GM21447 (cell line): ENCODE measurements at regions not wholly inside any gene's neighbourhood (a gene's known extent, or its start where the extent isn't known, plus 50 kb on each side); places are given as distances from the start of the nearest gene placed in this dataset.

Source experiments
- ATAC-seq: cut with Tn5 transposase; IDR thresholded peaks from one replicate; pipeline ENCODE4 v1.9.1; 2021; ENCODE audit not compliant: unreplicated experiment

DNA sequence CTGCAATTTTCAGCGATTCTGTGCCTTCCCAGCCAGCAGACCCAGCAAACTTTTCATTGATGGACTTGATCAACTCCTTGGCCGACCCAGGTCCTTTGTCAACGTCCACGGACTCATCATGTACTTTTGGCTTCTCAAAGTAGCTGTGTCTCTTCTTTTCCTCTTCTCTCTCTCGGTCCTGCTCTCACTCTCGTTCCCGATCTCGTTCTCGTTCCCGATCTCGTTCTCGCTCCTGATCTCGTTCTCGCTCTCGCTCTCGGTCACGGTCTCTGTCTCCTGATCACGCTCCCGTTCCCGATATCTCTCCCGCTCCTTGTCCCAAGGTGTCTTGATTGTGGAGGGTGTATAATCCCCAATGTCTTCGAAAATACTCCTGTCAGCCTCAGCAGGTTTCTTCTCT is 219.5 kb upstream of the FANCL start:
- ATAC-seq = no peak

DNA sequence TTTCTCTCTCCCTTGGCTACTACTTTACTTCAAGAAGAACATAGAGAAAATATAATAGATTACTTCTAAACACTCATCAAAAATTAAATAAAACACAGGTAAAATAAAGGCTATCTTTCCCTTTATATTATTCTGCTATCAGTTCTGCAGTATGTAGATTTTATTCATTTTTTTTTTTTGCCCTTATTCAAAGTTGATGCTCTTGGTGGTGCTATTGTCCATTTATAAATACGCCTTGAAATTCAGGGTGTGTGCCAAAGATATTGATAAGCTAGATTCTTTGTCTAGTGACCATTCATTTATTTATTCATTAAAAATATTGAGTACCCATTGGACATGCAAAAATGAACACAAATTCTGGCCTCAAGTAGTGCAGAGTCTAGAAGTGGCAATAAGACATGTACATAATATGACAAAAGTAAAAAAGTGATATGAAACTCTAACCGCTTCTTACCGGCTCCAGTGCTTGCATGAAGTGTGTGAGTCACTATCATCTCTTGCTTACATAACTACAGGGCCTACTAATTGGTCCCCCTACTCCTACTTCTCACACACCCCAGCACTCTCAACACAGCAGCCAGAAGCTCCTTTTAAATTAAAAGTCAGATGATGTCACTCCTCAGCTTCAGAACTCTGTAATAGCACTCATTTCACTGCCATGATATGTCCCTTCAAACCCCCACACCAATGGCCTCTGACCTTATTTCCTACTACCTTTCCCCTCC is 208.3 kb upstream of the FANCL start:
- peak; percentile 81 for ATAC-seq

DNA sequence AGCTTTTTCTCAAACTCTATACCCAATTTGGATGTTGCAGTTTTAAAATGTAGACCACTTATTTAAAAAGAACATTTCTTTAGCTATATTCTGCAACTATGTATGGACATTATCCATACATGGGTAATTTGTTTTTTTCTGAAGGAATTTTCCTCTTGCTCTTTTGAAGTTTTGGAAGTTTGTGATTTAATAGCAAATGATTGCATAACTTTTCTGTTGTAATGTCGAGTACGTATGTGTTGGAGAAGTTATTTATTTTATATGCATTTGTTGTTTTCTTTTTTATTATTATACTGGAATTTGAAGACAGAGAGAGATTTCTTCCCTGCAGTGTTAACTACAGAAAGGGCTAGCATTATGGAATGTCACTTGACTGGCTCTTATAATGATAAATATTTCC is 207.7 kb upstream of the FANCL start:
- ATAC-seq = no peak

DNA sequence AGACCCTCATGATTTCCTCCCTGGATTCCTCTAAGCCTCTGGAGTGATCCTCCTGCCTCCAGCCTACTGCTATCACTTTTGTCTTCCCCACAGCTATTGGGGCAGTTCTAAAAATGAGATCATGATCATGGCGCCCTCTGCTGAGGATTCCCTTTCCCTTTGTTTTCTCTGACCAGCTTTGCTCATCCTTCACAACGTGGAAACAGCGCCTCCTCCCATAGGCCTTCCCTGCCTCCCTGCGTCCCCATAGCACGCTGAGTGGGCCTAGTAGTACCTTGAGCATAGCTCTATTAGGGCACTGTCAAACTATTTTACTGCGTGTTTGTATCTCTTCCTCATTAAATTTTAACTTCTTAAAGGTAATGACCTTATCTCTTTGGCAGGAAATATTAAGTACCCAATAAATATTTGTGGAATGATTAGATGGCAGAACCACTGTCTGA is 207.0 kb upstream of the FANCL start:
- peak; percentile 57 for ATAC-seq

DNA sequence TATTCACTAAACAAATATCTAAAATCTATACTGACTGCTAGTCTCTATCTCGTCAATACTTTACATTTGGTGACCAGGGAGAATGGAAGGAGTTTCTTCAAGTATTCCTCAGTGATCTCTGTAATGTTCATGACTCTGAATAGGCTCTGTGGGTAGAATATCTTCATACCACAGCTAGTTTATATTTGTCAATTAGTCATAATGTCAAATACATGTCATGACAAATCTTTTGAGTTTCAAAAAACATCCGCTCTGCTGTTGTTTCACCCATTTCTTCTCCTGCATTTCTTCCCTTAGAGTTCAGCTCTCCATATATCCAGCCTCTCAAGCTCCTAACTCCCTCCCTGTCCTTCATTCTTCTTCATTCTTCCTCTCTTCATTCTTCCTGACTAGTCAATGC is 206.5 kb upstream of the FANCL start:
- no peak for ATAC-seq

DNA sequence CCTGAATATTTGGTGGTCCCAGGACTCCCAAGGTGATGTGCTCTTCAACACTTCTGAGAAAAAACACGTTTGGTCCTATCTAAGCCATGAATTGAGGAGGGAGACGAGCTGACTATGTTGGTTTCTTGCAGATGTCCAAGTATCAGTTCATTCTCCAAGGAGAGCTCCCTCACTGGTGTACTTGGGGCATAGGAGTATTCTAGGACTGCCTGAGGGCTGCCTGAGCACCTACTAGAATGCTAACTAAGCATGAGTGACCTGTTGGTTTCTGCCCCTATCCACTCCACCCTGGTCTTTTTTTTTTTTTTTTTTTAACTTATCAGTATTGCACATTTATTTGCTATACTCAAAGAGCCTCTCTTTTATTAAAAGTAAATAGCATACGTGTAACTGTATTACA is 200.5 kb upstream of the FANCL start:
- no peak for ATAC-seq

DNA sequence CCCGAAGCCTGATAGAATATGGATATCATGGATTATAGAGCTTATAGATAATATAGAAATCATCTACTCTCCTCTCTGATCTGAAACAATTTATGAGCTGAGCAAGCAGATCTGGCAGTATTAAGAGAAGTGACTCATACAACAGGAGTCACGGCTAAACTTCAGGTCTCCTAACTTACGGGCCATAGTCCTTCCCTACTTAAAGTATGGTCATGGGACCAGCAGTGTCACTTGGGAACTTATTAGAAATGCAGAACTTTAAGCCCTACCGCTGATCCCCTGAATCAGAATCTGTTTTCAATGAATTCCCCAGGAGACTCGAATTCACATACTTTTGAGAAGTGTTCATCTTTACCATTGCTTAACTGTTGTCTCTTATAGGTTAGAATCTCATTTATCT is 195.7 kb upstream of the FANCL start:
- no peak for ATAC-seq

DNA sequence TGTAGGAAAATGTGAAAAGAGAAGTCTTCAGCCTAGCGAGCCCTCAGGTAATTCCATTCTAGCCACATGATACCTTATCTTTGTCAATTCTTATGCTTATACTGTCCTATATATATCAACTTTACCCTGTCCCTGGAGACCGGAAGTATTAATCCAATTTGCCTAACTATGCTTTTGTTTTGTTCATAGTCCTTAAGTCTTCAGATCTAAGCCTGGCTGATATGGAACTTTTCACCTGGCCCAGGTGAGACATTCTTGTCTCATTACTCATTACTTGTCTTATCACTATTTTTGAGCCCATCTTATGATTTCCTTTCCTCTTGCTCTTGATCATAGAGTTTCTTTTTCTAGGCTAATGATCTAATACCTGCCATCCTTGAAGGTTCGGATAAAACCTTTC is 194.1 kb upstream of the FANCL start:
- ATAC-seq = no peak

DNA sequence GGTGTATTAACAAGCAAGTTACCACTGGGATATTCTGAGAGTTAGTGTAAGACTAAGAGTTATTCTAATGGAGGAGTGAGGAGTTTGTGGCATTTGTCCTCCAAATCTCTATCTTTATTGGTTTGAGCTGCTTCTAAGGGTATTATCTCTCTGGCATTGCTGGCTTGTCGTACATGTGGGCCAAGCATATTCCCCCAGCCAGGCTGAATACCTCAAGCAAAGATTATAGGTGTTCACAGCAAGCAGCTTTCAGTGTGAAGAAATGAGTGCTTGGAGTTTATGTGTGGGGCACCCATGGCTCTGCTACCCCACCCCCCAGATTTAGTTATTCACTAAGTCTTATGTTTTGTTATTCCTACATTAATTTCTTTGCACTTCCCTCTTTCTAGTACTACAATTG is 193.6 kb upstream of the FANCL start:
- no peak for ATAC-seq

DNA sequence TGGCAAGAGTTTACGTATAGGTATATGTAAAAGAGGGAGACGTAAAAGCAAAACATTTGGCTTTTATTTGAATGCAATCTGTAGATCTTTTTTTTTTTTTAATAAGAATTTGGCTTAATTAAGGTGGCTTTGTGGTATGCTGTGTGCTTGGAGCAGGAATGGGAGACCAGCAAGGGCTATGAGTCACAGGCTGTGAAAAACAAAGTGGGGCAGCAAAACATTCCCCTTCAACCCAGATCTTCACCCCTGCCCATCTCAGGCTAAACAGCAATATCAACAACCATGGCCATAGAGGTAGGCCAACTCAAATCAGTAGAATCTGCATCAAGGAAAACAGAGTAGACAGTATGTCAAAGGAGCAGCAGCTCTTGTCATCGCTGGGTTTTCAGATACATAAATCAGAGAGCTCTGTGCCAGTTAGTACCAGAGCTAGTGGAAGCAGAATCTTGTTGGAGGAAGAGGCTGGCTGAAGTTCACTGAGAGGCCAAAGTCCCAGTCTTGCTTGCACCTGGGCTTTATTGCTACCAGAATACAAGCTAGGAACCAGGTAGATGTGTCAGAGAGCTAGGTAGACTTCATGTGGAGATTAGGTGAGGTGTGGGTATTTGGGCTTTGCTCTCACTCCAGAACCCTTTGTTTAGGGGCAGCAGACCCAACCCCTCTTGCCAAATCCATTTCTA is 191.5 kb upstream of the FANCL start:
- ATAC-seq = no peak

DNA sequence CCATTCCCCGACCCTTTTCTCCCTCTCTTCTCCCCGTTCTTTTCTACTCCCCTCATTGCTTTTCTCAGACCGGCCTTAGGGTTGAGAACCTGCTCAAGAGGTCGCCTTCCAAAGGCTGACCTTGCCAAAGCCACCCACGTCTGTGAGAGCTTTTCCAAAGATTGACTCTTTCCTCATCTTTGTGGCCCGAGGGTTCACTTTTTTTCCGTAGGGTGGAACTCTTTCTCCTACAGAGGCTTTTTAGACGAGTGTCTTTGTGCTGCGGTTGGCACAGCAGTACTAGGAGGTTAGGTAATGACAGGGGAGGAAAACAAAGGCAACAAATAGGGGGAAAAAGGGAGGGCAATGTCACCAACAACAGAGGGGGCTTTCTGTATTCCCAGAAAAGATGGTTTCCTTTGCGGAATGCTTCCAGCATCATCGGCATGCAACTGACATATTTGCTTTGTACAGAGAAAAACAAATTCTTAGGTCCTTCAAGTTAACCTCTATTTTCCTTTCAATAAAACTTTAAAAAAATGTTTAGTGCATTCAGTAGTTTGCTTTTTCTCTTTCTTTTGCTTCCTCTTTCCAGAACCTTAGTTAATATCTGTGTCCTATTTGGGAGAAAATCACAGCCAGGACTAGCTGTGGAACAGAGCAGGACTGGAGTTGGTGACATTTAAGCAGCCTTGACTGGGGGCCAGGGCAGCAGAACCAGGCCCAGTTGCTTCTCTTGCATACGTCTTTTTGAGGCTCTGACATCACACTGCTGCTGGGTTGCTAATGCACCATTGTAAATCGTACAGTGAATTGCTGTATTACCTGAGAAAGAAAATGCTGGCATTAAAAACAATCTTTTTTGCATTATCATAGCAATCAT is 188.1 kb upstream of the FANCL start:
- ATAC-seq = no peak

DNA sequence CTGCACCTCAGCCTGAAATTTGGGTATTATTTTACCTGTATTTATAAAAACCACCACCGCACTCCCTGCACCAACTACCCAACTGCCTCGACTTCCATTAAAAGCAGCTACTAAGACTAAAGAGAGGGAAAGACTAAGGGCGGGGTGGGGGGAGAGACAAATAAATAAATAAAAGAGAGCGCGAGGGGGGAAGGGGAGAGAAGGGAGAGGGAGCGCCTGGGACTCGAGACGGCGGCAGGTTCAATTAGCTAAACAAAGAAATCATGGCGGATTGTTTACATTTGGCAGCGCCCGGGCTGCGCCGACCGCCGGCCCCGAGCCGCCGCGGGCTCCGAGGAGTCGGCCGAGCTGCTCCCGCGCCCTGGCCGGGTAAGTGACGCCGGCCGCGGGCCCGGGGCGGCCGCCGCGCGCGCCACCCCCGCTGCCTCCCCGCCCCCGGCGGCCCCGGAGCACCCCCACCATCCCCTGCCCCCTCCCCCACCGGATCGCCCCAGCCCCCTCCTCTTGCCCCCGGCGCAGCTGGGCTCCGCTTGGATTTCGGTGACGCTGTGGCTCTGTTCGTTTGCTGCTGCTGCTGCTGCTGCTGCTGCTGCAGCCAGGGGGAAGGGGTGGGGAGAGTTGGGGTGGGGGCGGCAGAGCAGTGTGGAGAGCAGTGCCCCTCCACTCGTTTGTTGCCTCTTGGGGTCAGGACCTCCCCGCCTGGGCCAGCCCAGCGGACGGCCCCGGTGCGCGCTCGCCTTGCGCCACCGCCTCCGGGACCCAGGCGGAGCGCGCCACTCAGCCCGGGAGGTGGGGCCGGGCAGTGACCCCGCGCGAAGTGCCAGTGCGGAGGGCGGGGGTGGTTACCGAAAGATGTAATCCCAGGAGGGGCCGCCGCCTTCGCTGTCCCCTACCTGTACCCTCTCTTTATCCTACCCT is 187.2 kb upstream of the FANCL start:
- ATAC-seq = peak; percentile 51

DNA sequence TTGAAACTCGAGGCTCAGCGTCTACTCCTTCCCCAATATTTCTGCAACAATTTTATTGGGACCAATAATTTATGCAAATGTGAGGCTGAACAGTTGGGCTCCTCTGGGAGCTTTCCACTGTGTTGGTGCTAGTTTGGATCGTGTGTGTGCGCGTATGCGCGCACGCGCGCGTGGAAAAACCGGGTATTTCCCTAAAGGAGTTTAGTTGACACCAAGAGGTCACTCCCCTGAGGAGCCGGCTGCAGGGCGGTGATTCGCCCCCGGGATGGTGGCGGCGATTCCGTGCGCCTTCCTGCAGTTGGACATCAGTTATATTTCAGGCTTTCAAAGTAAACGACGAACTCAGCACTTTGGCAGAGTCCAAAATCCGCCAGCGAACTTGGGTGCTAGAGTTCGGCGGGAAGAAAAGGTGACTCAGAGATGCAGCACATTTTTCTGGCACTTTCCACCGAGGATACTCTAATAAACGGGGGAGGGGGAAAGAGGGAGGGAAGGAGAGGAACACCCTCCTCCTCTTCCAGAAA is 186.5 kb upstream of the FANCL start:
- no peak for ATAC-seq

DNA sequence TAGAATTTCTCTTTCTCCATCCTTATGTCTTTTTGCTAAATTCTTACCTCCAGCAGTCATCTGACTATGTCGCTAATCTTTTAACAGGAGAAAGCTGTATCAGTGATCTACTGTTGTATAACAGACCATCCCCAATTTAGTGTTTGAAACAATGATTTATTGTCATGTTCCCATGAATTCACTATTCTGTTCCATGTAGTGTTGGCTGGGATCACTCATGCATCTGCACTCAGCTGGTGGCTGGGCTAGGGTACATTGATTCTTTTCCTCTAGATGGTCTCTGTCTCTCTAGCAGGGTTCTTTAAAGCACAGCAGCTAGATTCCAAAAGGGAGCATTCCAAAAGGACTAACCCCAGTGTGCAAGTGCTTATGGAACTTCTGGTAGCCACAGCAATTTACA is 184.2 kb upstream of the FANCL start:
- no peak for ATAC-seq

DNA sequence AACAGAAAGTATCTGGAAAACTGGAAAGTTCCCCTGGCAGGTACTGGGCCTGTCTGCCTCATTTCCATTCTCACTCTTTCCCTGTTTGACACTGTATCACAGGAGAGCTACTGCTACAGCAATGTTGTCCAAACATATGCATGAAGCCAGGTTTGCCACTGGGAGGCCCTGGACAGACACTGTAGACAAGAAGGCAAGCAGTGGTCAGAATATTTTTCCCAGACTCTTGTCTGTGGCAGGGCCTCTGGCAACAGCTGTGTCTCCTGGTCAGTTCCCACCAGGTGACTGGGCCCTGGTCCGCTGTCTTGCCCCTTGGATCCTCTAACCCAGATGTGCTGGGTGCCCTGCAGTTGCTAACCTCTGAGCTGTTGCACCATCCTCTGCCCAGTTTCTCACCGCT is 178.9 kb upstream of the FANCL start:
- ATAC-seq = no peak

DNA sequence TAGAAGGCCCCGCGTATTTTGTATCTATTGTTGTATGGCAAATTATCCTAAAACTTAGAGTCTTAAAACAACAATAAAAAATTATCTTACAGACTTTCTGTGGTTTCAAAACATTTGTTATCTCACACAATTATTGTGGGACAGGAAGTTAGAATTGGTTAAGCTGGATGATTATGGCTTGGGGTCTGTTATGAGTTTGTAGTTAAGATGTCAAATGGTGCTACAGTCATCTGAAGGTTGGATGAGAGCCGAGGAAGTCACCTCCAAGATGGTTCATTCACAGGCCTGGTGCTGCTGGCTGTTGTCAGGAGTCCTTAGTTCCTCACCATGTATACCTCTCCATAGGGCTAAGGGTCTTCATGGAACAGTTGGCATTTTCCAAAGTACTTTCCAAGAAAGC is 175.6 kb upstream of the FANCL start:
- ATAC-seq = no peak

DNA sequence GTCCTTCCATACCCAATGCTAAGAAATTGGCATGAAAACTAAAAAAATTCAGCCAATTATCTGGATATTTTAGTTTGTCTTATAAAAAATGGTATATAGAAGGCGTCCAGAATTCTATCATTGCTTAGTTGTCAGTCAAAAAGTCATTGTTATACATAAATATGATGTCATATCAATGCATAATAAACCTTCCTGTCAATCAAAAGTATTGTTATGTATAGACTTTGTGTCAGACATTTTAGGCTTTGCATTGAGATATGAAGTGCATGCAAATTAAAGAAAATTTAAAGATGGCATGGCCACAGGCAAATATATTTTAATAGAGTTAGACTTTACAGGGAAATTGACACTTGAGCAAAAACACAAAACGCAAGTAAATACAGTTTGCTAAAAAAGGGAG is 173.4 kb upstream of the FANCL start:
- no peak for ATAC-seq

DNA sequence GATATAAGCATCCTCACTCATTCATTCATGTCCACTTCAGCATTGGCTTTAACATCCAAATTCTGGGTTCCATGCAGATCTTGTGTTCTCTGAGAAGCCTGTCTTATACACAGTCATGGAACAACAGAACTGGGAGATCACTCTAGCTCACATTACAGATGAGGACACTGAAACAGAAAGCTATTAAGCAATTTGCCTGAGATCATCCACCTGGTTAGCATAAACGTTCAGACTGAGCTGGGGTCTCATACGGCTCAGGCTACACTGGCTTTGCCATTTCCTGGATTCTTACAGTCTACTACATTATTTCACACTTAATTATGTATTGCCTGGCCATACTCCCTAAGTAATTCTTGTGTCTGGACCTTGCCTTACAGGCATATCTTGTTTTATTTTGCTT is 169.4 kb upstream of the FANCL start:
- no peak for ATAC-seq

DNA sequence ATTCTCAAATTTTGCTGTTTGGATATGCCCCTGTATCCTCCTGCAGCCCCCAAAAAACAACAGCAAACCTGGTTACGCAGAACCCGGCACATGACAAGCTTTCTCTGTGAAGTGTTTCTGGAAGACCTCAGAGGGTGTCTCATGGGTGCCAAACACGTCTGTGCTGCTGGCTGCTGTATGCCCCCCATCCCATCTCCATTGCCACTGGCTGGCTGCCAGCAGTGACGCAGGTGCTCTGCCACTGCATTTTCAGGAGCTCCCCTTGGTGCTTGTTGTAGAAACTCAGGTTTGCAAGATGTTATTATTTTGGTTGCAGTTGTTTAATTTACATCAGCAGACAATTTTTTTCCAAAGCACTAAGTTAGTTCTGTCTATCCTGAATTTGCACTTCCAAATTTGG is 166.4 kb upstream of the FANCL start:
- no peak for ATAC-seq

DNA sequence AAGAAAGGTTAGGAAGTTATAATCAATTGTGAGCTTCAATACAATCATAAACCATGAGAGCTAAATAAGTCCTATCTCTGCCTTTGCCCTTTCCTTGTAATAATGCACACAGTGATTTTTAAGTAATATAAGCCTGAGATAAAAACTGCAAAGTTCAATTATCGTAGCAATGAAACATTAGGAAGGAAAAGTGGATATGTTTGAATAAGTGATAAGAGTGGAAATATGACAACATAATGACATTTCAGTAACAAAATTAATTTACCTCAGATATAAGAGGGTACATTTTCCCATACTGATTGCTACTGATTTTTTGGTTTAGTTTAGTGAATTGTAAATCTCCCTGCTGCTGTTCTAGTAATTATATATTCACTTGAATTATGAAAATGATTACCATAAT is 164.2 kb upstream of the FANCL start:
- no peak for ATAC-seq

DNA sequence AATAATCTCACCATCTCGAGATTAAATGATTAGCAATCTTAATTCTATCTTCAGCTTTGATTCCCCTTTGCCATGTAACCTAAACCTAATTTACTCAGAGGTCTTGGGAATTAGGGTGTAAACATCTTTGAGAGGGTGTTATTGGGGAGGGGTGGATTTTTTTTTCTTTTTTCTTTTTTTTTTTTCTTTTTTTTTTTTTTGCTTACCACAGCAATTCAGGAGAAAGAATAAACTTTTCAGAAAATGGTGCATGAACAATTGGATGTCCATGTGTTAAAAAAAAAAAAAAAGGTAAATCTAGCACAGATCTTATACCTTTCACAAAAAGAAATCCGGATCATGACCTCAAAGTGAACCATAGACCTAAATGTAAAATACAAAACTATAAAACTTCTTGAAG is 160.8 kb upstream of the FANCL start:
- no peak for ATAC-seq
